ENCODE measurements at regions not wholly inside any gene's neighbourhood (a gene's known extent, or its start where the extent isn't known, plus 50 kb on each side); places are given as distances from the start of the nearest gene placed in this dataset.

GRCh38 chr6:153698637-153699036 is 340.4 kb upstream of the OPRM1 start:
- peak; percentile 72 for ATAC-seq

GRCh38 chr6:153698001-153698400 is 341.0 kb upstream of the OPRM1 start:
- TF ChIP-seq BACH2 (CRISPR knock-in tag; IDR thresholded peaks at IDR 0.05; ENCODE audit: borderline replicate concordance), result no peak
- TF ChIP-seq ZNF8 (CRISPR knock-in tag; IDR thresholded peaks at IDR 0.05), result no peak
- TF ChIP-seq CSDC2 (CRISPR knock-in tag; IDR thresholded peaks at IDR 0.05), result no peak
- no peak for TF ChIP-seq TCF4 (CRISPR knock-in tag; IDR thresholded peaks at IDR 0.05; ENCODE audit: borderline replicate concordance)
- TF ChIP-seq TSHZ2 (CRISPR knock-in tag; IDR thresholded peaks at IDR 0.05), result no peak
- no peak for TF ChIP-seq PPARA (CRISPR knock-in tag; IDR thresholded peaks at IDR 0.05; ENCODE audit: borderline replicate concordance)
- TF ChIP-seq ARNTL (CRISPR knock-in tag; IDR thresholded peaks at IDR 0.05; ENCODE audit: borderline replicate concordance, low read depth), result no peak
- TF ChIP-seq, protein P1, sequence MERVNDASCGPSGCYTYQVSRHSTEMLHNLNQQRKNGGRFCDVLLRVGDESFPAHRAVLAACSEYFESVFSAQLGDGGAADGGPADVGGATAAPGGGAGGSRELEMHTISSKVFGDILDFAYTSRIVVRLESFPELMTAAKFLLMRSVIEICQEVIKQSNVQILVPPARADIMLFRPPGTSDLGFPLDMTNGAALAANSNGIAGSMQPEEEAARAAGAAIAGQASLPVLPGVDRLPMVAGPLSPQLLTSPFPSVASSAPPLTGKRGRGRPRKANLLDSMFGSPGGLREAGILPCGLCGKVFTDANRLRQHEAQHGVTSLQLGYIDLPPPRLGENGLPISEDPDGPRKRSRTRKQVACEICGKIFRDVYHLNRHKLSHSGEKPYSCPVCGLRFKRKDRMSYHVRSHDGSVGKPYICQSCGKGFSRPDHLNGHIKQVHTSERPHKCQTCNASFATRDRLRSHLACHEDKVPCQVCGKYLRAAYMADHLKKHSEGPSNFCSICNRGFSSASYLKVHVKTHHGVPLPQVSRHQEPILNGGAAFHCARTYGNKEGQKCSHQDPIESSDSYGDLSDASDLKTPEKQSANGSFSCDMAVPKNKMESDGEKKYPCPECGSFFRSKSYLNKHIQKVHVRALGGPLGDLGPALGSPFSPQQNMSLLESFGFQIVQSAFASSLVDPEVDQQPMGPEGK (CRISPR knock-in tag; IDR thresholded peaks at IDR 0.05; ENCODE audit: borderline replicate concordance), result no peak
- no peak for TF ChIP-seq ZNF70 (CRISPR knock-in tag; IDR thresholded peaks at IDR 0.05)
- TF ChIP-seq TOX (CRISPR knock-in tag; IDR thresholded peaks at IDR 0.05; ENCODE audit: borderline replicate concordance), result no peak
- no peak for TF ChIP-seq ESRRG (CRISPR knock-in tag; IDR thresholded peaks at IDR 0.05)
- no peak for TF ChIP-seq SNAI2 (CRISPR knock-in tag; IDR thresholded peaks at IDR 0.05)
- TF ChIP-seq, protein P2, sequence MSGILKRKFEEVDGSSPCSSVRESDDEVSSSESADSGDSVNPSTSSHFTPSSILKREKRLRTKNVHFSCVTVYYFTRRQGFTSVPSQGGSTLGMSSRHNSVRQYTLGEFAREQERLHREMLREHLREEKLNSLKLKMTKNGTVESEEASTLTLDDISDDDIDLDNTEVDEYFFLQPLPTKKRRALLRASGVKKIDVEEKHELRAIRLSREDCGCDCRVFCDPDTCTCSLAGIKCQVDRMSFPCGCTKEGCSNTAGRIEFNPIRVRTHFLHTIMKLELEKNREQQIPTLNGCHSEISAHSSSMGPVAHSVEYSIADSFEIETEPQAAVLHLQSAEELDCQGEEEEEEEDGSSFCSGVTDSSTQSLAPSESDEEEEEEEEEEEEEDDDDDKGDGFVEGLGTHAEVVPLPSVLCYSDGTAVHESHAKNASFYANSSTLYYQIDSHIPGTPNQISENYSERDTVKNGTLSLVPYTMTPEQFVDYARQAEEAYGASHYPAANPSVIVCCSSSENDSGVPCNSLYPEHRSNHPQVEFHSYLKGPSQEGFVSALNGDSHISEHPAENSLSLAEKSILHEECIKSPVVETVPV (CRISPR knock-in tag; IDR thresholded peaks at IDR 0.05), result no peak
- no peak for TF ChIP-seq ZFP30 (CRISPR knock-in tag; IDR thresholded peaks at IDR 0.05)
- TF ChIP-seq ZC3H10 (CRISPR knock-in tag; IDR thresholded peaks at IDR 0.05), result no peak
- no peak for TF ChIP-seq CREB5 (CRISPR knock-in tag; IDR thresholded peaks at IDR 0.05; ENCODE audit: low read depth)
- peak; percentile 65 for ATAC-seq

More at GRCh38 chr6:153698637-153699036, 340.4 kb upstream of the OPRM1 start:
- TF ChIP-seq, protein P3, sequence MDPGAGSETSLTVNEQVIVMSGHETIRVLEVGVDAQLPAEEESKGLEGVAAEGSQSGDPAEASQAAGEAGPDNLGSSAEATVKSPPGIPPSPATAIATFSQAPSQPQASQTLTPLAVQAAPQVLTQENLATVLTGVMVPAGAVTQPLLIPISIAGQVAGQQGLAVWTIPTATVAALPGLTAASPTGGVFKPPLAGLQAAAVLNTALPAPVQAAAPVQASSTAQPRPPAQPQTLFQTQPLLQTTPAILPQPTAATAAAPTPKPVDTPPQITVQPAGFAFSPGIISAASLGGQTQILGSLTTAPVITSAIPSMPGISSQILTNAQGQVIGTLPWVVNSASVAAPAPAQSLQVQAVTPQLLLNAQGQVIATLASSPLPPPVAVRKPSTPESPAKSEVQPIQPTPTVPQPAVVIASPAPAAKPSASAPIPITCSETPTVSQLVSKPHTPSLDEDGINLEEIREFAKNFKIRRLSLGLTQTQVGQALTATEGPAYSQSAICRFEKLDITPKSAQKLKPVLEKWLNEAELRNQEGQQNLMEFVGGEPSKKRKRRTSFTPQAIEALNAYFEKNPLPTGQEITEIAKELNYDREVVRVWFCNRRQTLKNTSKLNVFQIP (CRISPR knock-in tag; IDR thresholded peaks at IDR 0.05; ENCODE audit: borderline replicate concordance, low read depth), result peak; percentile 92; the same call in 1 of the 2 replicates
- TF ChIP-seq TOX (CRISPR knock-in tag; IDR thresholded peaks at IDR 0.05; ENCODE audit: borderline replicate concordance) (peak; percentile 72; the same call in 1 of the 2 replicates), CSDC2 (CRISPR knock-in tag; IDR thresholded peaks at IDR 0.05) (no peak), ISL1 (CRISPR knock-in tag; IDR thresholded peaks at IDR 0.05) (peak; percentile 93), CREB5 (CRISPR knock-in tag; IDR thresholded peaks at IDR 0.05; ENCODE audit: low read depth) (no peak), ZFP30 (CRISPR knock-in tag; IDR thresholded peaks at IDR 0.05) (no peak), ZNF8 (CRISPR knock-in tag; IDR thresholded peaks at IDR 0.05) (no peak), TSHZ2 (CRISPR knock-in tag; IDR thresholded peaks at IDR 0.05) (no peak)
